GM12892 (cell line): ENCODE measurements at regions not wholly inside any gene's neighbourhood (a gene's known extent, or its start where the extent isn't known, plus 50 kb on each side); places are given as distances from the start of the nearest gene placed in this dataset.
"Not testable (repeated sequence)": the region's sequence is repeated elsewhere in the genome, so short reads cannot be mapped to it uniquely, and the experiment has no call there.

ENCODE experiments used
- DNase-seq: peaks from one replicate; pipeline ENCODE4 v3.0.0; 2011; ENCODE audit not compliant: insufficient read length
- FAIRE-seq: peaks from 2 replicates; lab custom pipeline; 2011; peaks lifted over from hg19 to GRCh38; lab: Jason Lieb, UNC
- POLR2A ChIP-seq: IDR thresholded peaks from 2 replicates; pipeline ENCODE4 v1.6.1; 2011; ENCODE audit warnings: low read depth, low read length, control low read depth
- POLR2AphosphoS5 ChIP-seq: IDR thresholded peaks from 2 replicates; pipeline ENCODE4 v1.6.1; 2011; ENCODE audit warnings: low read depth, low read length, control low read depth
- TAF1 ChIP-seq: IDR thresholded peaks from 2 replicates; pipeline ENCODE4 v1.6.1; 2011; ENCODE audit warnings: low read depth, mild to moderate bottlenecking, control low read depth, low read length, borderline replicate concordance

DNA sequence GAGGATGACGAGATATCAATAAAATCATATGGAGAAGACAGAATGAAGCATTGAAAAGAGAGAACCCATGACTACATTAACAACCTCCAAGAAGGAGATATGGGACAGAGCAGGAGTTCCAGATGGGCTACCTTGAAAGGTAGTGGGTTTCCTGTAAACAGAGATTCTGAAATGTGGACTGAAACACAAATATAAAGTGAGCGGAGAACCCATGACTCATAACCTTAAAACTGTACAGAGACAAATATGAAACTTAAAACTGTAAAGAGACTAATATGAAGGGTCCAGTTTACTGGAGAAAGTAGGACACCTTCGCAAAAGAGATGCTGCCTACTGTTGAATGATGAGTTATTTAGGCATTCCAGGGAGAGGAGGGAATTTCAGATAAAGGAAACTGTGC lies 383.7 kb downstream of the CAAP1 start:
- TF ChIP-seq POLR2A: no peak
- TF ChIP-seq TAF1: no peak
- DNase-seq (no peak), FAIRE-seq (no peak)

GRCh38 chr9:26504057-26504456 lies 388.5 kb downstream of the CAAP1 start:
- DNase-seq (no peak), FAIRE-seq (no peak)
- TF ChIP-seq TAF1 (no peak), POLR2AphosphoS5 (no peak), POLR2A (no peak)

GRCh38 chr9:26502311-26502710 lies 390.3 kb downstream of the CAAP1 start:
- FAIRE-seq: no peak
- DNase-seq: no peak
- TF ChIP-seq POLR2A: no peak
- no peak for TF ChIP-seq TAF1
- TF ChIP-seq POLR2AphosphoS5: no peak

- no peak for TF ChIP-seq POLR2AphosphoS5
- no peak for TF ChIP-seq POLR2A
- FAIRE-seq (no peak), DNase-seq (no peak)
These were observed 392.1 kb downstream of the CAAP1 start for GRCh38 chr9:26500471-26500870.

GRCh38 chr9:26492608-26493521 lies 399.7 kb downstream of the CAAP1 start:
- DNase-seq, FAIRE-seq: not testable (repeated sequence)

GRCh38 chr9:26491922-26492607 lies 400.5 kb downstream of the CAAP1 start:
- not testable (repeated sequence) for DNase-seq, FAIRE-seq

DNA sequence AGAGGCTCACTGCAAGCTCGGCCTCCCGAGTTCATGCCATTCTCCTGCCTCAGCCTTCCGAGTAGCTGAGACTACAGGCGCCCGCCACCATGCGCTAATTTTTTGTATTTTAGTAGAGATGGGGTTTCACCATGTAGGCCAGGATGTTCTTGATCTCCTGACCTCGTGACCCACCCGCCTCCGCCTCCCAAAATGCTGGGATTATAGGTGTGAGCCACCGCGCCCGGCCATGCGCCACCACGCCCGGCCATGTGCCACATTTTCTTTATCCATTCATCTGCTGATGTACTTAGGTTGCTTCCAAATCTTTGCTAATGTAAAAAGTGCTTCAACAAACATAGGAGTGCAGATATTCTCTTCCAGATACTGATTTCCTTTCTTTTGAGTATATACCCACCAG lies 408.6 kb downstream of the CAAP1 start:
- DNase-seq (no peak), FAIRE-seq (no peak)
- TF ChIP-seq POLR2A (no peak), POLR2AphosphoS5 (no peak), TAF1 (no peak)

DNA sequence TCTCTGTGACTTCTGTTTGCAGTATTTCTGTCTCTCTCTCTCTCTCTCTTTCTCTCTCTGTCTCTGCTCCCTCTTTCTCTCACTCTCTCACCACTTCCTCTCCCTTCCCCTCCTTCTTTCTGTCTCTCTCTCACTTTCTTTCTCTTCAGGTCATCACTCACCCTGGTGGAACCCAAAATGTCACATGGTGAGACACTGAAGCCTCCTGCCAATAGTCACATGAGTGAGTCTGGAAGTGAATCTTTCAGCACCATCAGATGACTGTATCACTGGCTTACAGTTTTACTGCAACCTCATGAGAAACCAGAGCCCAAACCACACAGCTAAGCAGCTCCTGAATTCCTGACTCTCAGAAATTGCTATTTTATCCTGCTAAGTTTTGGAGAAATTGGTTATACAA lies 414.6 kb downstream of the CAAP1 start:
- no peak for DNase-seq
- TF ChIP-seq POLR2AphosphoS5: no peak
- TF ChIP-seq POLR2A: no peak
- no peak for TF ChIP-seq TAF1
- no peak for FAIRE-seq

DNA sequence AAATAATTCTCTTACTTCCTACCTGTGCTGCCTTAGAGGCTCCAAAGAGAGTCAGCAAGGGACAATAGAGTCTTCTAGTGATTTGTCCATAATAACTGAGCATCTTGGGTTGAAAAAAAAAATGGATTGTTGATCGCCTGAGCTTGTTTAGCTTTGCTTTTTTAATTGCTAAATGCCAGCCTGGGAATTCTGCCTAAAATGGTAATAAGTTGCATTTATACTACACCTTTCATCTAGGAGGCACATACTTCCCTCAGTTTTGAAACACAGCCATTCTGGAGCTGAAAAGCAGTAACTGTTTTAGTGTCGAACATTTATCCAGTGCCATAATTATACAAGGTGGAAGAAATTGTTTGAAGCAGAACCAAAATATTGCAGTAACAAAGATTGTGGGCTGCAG lies 421.3 kb downstream of the CAAP1 start:
- no peak for TF ChIP-seq POLR2AphosphoS5
- no peak for TF ChIP-seq TAF1
- no peak for TF ChIP-seq POLR2A
- DNase-seq: no peak
- no peak for FAIRE-seq

DNA sequence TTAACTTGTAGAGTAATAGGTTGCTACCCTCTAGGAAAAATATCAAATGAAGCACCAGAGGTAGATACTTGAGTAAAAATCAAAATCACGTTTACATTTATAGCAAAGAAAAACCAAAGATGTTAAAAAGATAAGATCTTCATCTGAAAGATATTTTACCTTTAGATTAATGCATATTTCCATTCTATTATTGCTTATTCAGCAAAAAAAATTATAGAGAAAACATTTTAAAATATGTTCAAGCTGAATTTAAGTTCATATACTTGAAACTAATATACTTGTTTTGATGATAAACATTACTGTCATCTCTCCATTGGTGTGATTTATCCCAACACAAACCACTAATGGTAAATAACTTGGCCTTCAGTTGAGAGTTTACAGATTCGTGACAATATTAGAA lies 422.3 kb downstream of the CAAP1 start:
- FAIRE-seq (no peak), DNase-seq (no peak)
- TF ChIP-seq POLR2AphosphoS5: no peak
- no peak for TF ChIP-seq POLR2A
- no peak for TF ChIP-seq TAF1

DNA sequence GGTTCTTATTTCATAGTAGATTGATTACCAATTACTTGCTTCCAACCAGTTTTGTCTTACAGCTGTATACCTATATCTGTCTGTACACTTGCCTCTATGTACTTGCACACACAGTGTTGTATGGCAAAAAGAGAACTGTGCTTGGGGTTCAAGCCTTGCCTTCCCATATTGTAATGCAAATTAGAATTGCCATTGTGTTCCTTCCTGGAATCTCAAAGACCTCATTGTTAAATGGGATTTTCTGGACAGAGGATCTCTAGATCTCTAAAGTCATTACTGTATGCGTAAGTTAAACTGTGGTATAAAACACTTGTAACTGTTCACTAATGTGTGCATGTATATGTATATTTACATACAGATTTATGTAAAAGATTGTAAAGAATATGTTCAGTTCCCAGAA lies 428.8 kb downstream of the CAAP1 start:
- TF ChIP-seq POLR2A: no peak
- DNase-seq (no peak), FAIRE-seq (no peak)

DNA sequence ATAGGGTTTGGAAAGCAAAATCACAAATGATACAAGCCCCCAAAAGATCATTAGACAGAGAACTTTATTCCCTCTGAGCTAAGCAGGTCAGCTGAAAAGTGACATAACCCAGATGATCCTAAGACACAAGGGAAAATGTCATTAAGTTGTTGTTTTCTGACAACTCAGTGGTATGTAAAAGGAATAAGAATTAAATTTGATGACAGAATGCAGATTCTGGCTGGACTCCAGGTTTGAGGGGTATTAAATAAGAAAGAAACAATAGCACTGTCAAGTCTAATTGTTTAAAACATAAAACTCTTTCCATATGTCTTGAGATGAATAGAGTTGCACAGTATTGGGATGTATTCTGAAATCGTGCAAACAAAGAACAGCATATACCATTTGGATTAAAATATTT lies 429.9 kb downstream of the CAAP1 start:
- DNase-seq: no peak
- FAIRE-seq: no peak
- TF ChIP-seq POLR2AphosphoS5 (no peak), POLR2A (no peak), TAF1 (no peak)
